HG02970 (cell line): ENCODE measurements at regions not wholly inside any gene's neighbourhood (a gene's known extent, or its start where the extent isn't known, plus 50 kb on each side); places are given as distances from the start of the nearest gene placed in this dataset.

Source experiments
- ATAC-seq: cut with Tn5 transposase; IDR thresholded peaks from one replicate; pipeline ENCODE4 v1.9.1; 2021; ENCODE audit warnings: mild to moderate bottlenecking, moderate library complexity, moderate number of reproducible peaks; ENCODE audit not compliant: unreplicated experiment, low FRiP score

- ATAC-seq, result no peak
Observed at GRCh38 chr9:8096091-8096490, 296.5 kb upstream of the DMAC1 start.

- ATAC-seq, result no peak
Observed at GRCh38 chr9:8095672-8096086, 296.1 kb upstream of the DMAC1 start.

- no peak for ATAC-seq
Observed at GRCh38 chr9:8088477-8088876, 288.9 kb upstream of the DMAC1 start.

GRCh38 chr9:8085986-8086385 is 286.4 kb upstream of the DMAC1 start:
- no peak for ATAC-seq

- ATAC-seq, result no peak
Observed at GRCh38 chr9:8078641-8079140, 279.1 kb upstream of the DMAC1 start.

GRCh38 chr9:8074713-8075286 is 275.2 kb upstream of the DMAC1 start:
- ATAC-seq, result no peak

GRCh38 chr9:8071445-8071798 is 271.8 kb upstream of the DMAC1 start:
- no peak for ATAC-seq

GRCh38 chr9:8070779-8071444 is 271.3 kb upstream of the DMAC1 start:
- ATAC-seq, result no peak

GRCh38 chr9:8062459-8062858 is 262.9 kb upstream of the DMAC1 start:
- no peak for ATAC-seq

GRCh38 chr9:8053501-8053900 is 253.9 kb upstream of the DMAC1 start:
- ATAC-seq, result no peak

- ATAC-seq, result no peak
Observed at GRCh38 chr9:8052991-8053390, 253.4 kb upstream of the DMAC1 start.

GRCh38 chr9:8037745-8038144 is 238.2 kb upstream of the DMAC1 start:
- no peak for ATAC-seq

- ATAC-seq, result no peak
Observed at GRCh38 chr9:8036914-8037524, 237.4 kb upstream of the DMAC1 start.

GRCh38 chr9:8033794-8034193 is 234.2 kb upstream of the DMAC1 start:
- no peak for ATAC-seq

- no peak for ATAC-seq
Observed at GRCh38 chr9:8030095-8030494, 230.5 kb upstream of the DMAC1 start.

GRCh38 chr9:8027351-8027750 is 227.8 kb upstream of the DMAC1 start:
- no peak for ATAC-seq

- no peak for ATAC-seq
Observed at GRCh38 chr9:8025551-8025950, 226.0 kb upstream of the DMAC1 start.

GRCh38 chr9:8020186-8020585 is 220.6 kb upstream of the DMAC1 start:
- ATAC-seq, result no peak

GRCh38 chr9:8019636-8020035 is 220.1 kb upstream of the DMAC1 start:
- ATAC-seq, result no peak

GRCh38 chr9:8014997-8015682 is 215.6 kb upstream of the DMAC1 start:
- no peak for ATAC-seq

- no peak for ATAC-seq
Observed at GRCh38 chr9:8012986-8013385, 213.4 kb upstream of the DMAC1 start.
